Spleen (tissue), 7 donors: ENCODE measurements at regions not wholly inside any gene's neighbourhood (a gene's known extent, or its start where the extent isn't known, plus 50 kb on each side); places are given as distances from the start of the nearest gene placed in this dataset.

Experiments
- POLR2A ChIP-seq, 3 donors: fragments of 450-650 bp; IDR thresholded peaks; one replicate each; pipeline ENCODE4 v1.5.1; 2017; ENCODE audit warnings: antibody characterized with exemption in 3 of 3, mild to moderate bottlenecking in 1 of 3
- POLR2AphosphoS5 ChIP-seq, 3 donors: sonication (generic); formaldehyde crosslinking; IDR thresholded peaks; one replicate each; pipeline ENCODE4 v1.5.1; 2017; ENCODE audit warnings: antibody characterized with exemption in 3 of 3
- TF ChIP-seq, protein P1 (sequence below), 11 experiments: fragments of 200-600 bp in 7 of 11; fragments of 450-650 bp in 4 of 11; sonication (generic) in 4 of 11; IDR thresholded peaks in 8 of 11; conservative IDR thresholded peaks in 3 of 11; 1 replicate in 7 of 11; 2 replicates in 4 of 11; pipeline versions ENCODE4 v1.4.0 to v1.8.0; 2016 to 2021; ENCODE audit warnings: antibody characterized with exemption in 11 of 11, inconsistent platforms in 4 of 11, mild to moderate bottlenecking in 1 of 11
- donor health status: DM: no; HTN: no; CAD: no; lungs with moderate emphysema.
- donor health status: DM: no; HTN: no; CAD: no.
- donor health status: DM: no; HTN: no; CAD: no.

DNA sequence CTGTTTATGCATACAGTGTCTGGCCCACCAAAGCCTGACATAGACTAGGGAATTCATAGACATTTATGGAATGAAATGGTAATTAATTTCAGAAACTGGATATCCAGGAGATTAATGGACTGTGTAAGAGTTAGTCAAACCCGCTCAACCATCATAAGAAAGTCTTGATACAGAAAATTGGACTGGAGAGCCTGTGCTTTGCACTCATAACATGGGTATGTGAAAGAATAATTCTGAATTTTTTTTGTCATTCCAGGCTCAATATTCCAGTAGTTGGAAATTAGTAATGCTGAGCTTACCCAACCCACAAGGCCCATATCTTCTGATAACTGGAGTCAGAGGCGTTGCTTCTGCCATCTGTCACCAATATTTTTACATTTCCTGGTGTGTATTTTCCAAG lies 799.7 kb upstream of the IGFBP3 start:
- TF ChIP-seq, protein P1, sequence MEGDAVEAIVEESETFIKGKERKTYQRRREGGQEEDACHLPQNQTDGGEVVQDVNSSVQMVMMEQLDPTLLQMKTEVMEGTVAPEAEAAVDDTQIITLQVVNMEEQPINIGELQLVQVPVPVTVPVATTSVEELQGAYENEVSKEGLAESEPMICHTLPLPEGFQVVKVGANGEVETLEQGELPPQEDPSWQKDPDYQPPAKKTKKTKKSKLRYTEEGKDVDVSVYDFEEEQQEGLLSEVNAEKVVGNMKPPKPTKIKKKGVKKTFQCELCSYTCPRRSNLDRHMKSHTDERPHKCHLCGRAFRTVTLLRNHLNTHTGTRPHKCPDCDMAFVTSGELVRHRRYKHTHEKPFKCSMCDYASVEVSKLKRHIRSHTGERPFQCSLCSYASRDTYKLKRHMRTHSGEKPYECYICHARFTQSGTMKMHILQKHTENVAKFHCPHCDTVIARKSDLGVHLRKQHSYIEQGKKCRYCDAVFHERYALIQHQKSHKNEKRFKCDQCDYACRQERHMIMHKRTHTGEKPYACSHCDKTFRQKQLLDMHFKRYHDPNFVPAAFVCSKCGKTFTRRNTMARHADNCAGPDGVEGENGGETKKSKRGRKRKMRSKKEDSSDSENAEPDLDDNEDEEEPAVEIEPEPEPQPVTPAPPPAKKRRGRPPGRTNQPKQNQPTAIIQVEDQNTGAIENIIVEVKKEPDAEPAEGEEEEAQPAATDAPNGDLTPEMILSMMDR (IDR thresholded peaks at IDR 0.05 in 8 of 11, conservative IDR thresholded peaks at IDR 0.05 in 3 of 11) = no peak
- TF ChIP-seq POLR2A (IDR thresholded peaks at IDR 0.05) (no peak), POLR2AphosphoS5 (IDR thresholded peaks at IDR 0.05) (no peak)
